CD4-positive, CD25-positive, alpha-beta regulatory T cell (primary cell): ENCODE measurements at regions not wholly inside any gene's neighbourhood (a gene's known extent, or its start where the extent isn't known, plus 50 kb on each side); places are given as distances from the start of the nearest gene placed in this dataset.
A peak's percentile ranks its signal among the peaks of the same experiment; 100 is the strongest.

ENCODE experiments used
- ATAC-seq, 2 donors: fragments of 150-1000 bp; cut with Tn5 transposase; one replicate each; pipeline ENCODE4 v1.10.0; 2021; ENCODE audit warnings: low read depth in 2 of 2, moderate number of reproducible peaks in 2 of 2, moderate library complexity in 1 of 2
- DNase-seq, 3 donors: peaks; one replicate each; pipeline versions ENCODE4 v3.0.0 to v3.0.0-alpha.2; 2012 to 2022; ENCODE audit warnings: mixed read lengths in 1 of 3
- H3K27ac ChIP-seq: one replicate; pipeline ENCODE4 v1.7.0; 2013; ENCODE audit warnings: mild to moderate bottlenecking, low read length; ENCODE audit not compliant: insufficient read depth, poor library complexity, severe bottlenecking
- H3K27me3 ChIP-seq: one replicate; pipeline ENCODE4 v1.7.0; 2013; ENCODE audit warnings: low read length; ENCODE audit not compliant: control insufficient read depth, insufficient read depth
- H3K36me3 ChIP-seq: one replicate; pipeline ENCODE4 v1.7.0; 2013; ENCODE audit warnings: mild to moderate bottlenecking, low read length, moderate library complexity; ENCODE audit not compliant: control insufficient read depth, insufficient read depth
- H3K4me1 ChIP-seq: 2 replicates; pipeline ENCODE4 v1.7.0; 2013; ENCODE audit warnings: mild to moderate bottlenecking, low read length; ENCODE audit not compliant: insufficient read depth, control insufficient read depth, poor library complexity, severe bottlenecking
- H3K4me3 ChIP-seq: one replicate; pipeline ENCODE4 v1.7.0; 2013; ENCODE audit warnings: low read depth, mild to moderate bottlenecking, low read length, moderate library complexity
- H3K9me3 ChIP-seq, 2 experiments: 1 replicate in 1 of 2; 2 replicates in 1 of 2; pipeline ENCODE4 v1.7.0; 2013; ENCODE audit warnings: low read length in 2 of 2, mild to moderate bottlenecking in 1 of 2, moderate library complexity in 1 of 2; ENCODE audit not compliant: control insufficient read depth in 2 of 2
- H3K27ac Mint-ChIP-seq, 3 donors: one replicate each; pipeline ENCODE4 v1.8.0; 2020 to 2022; ENCODE audit warnings: mild to moderate bottlenecking in 3 of 3, mixed read lengths in 3 of 3, moderate library complexity in 2 of 3
- H3K27me3 Mint-ChIP-seq: one replicate; pipeline ENCODE4 v1.8.0; 2022; ENCODE audit warnings: mild to moderate bottlenecking, mixed read lengths
- H3K36me3 Mint-ChIP-seq: one replicate; pipeline ENCODE4 v1.8.0; 2020; ENCODE audit warnings: mixed read lengths
- H3K4me1 Mint-ChIP-seq, 4 donors: one replicate each; pipeline ENCODE4 v1.8.0; 2020 to 2022; ENCODE audit warnings: mixed read lengths in 4 of 4, mild to moderate bottlenecking in 1 of 4
- H3K4me3 Mint-ChIP-seq, 4 donors: one replicate each; pipeline ENCODE4 v1.8.0; 2020 to 2022; ENCODE audit warnings: mild to moderate bottlenecking in 4 of 4, mixed read lengths in 4 of 4, moderate library complexity in 3 of 4
- H3K9me3 Mint-ChIP-seq, 7 donors: one replicate each; pipeline ENCODE4 v1.8.0; 2020 to 2022; ENCODE audit warnings: mixed read lengths in 7 of 7, mild to moderate bottlenecking in 3 of 7, moderate library complexity in 2 of 7

GRCh38 chr1:185668013-185668412, 66.2 kb upstream of the HMCN1 start:
- H3K4me3 ChIP-seq = no peak overlapping the region
- H3K27me3 ChIP-seq = no peaks in the 10 kb centered on the region
- peaks cover 7% of the 10 kb centered on the region for H3K4me1 ChIP-seq
- Mint-ChIP-seq H3K9me3 (peaks cover 0 to 3% (median 0%) of the 10 kb centered on the region in 7 donors), H3K27ac (no peak overlapping the region), H3K4me1 (peaks cover 21 to 57% (median 29%) of the 10 kb centered on the region in 4 donors), H3K36me3 (no peaks in the 10 kb centered on the region), H3K27me3 (no peaks in the 10 kb centered on the region), H3K4me3 (peak overlapping the region in 1 of 4 donors; percentile 75)
- no peak for DNase-seq
- no peaks in the 10 kb centered on the region for H3K9me3 ChIP-seq
- H3K27ac ChIP-seq = no peak overlapping the region
- no peaks in the 10 kb centered on the region for H3K36me3 ChIP-seq
- ATAC-seq = no peak

GRCh38 chr1:185666582-185666981, 67.6 kb upstream of the HMCN1 start:
- Mint-ChIP-seq H3K4me3 (no peak overlapping the region), H3K36me3 (no peaks in the 10 kb centered on the region), H3K9me3 (peaks cover 0 to 3% (median 0%) of the 10 kb centered on the region in 7 donors), H3K4me1 (peaks cover 15 to 49% (median 21%) of the 10 kb centered on the region in 4 donors), H3K27ac (peak overlapping the region in 1 of 3 donors; percentile 47), H3K27me3 (no peaks in the 10 kb centered on the region)
- DNase-seq = no peak
- peaks cover 7% of the 10 kb centered on the region for H3K4me1 ChIP-seq
- ATAC-seq = no peak
- H3K27ac ChIP-seq = no peak overlapping the region
- no peaks in the 10 kb centered on the region for H3K36me3 ChIP-seq
- no peaks in the 10 kb centered on the region for H3K27me3 ChIP-seq
- H3K4me3 ChIP-seq = no peak overlapping the region
- no peaks in the 10 kb centered on the region for H3K9me3 ChIP-seq

GRCh38 chr1:185663771-185664296, 70.4 kb upstream of the HMCN1 start:
- no peak overlapping the region for H3K4me3 Mint-ChIP-seq
- Histone ChIP-seq H3K9me3 (no peaks in the 10 kb centered on the region), H3K27me3 (no peaks in the 10 kb centered on the region), H3K4me1 (no peaks in the 10 kb centered on the region), H3K27ac (no peak overlapping the region), H3K36me3 (no peaks in the 10 kb centered on the region), H3K4me3 (no peak overlapping the region)
- H3K36me3 Mint-ChIP-seq = no peaks in the 10 kb centered on the region
- peaks cover 0 to 32% (median 12%) of the 10 kb centered on the region in 4 donors for H3K4me1 Mint-ChIP-seq
- peaks cover 0 to 3% (median 0%) of the 10 kb centered on the region in 7 donors for H3K9me3 Mint-ChIP-seq
- no peak for ATAC-seq
- H3K27me3 Mint-ChIP-seq = no peaks in the 10 kb centered on the region
- no peak for DNase-seq
- peak overlapping the region in 1 of 3 donors; percentile 46 for H3K27ac Mint-ChIP-seq

DNA sequence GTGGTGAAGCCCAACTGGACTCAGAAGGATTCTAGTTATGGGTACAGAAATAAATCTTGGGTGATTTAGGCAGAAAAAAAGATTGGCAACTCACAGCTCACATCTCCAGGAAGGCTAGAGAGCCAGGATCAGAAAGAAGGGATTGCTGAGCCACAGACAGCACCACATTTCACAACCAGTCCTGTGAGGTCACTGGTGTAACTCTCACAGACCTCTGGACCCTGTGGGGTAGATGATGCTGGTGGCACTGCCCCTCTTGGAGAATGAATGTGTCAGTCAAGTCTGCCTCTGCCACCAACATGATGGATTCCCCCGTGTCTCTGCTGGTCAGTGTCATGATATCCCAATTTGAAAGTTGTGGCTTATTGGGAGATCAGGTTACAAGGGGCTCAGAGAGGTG, 70.9 kb upstream of the HMCN1 start:
- Histone ChIP-seq H3K4me1 (no peaks in the 10 kb centered on the region), H3K4me3 (no peak overlapping the region), H3K36me3 (no peaks in the 10 kb centered on the region), H3K9me3 (no peaks in the 10 kb centered on the region), H3K27me3 (no peaks in the 10 kb centered on the region), H3K27ac (no peak overlapping the region)
- Mint-ChIP-seq H3K36me3 (no peaks in the 10 kb centered on the region), H3K27me3 (no peaks in the 10 kb centered on the region), H3K4me1 (peaks cover 0 to 27% (median 9%) of the 10 kb centered on the region in 4 donors), H3K9me3 (peaks cover 0 to 3% (median 0%) of the 10 kb centered on the region in 7 donors), H3K27ac (peak overlapping the region in 2 of 3 donors; percentile 32 to 46), H3K4me3 (no peak overlapping the region)
- DNase-seq = no peak
- no peak for ATAC-seq

- Mint-ChIP-seq H3K36me3 (no peaks in the 10 kb centered on the region), H3K9me3 (peaks cover 0 to 4% (median 0%) of the 10 kb centered on the region in 7 donors), H3K27me3 (no peaks in the 10 kb centered on the region), H3K27ac (no peak overlapping the region), H3K4me1 (peaks cover 0 to 23% (median 9%) of the 10 kb centered on the region in 4 donors), H3K4me3 (no peak overlapping the region)
- Histone ChIP-seq H3K9me3 (no peaks in the 10 kb centered on the region), H3K27me3 (no peaks in the 10 kb centered on the region), H3K27ac (no peak overlapping the region), H3K36me3 (no peaks in the 10 kb centered on the region), H3K4me1 (no peaks in the 10 kb centered on the region), H3K4me3 (no peak overlapping the region)
- DNase-seq (no peak), ATAC-seq (no peak)
These were observed 72.2 kb upstream of the HMCN1 start for GRCh38 chr1:185661971-185662370.

DNA sequence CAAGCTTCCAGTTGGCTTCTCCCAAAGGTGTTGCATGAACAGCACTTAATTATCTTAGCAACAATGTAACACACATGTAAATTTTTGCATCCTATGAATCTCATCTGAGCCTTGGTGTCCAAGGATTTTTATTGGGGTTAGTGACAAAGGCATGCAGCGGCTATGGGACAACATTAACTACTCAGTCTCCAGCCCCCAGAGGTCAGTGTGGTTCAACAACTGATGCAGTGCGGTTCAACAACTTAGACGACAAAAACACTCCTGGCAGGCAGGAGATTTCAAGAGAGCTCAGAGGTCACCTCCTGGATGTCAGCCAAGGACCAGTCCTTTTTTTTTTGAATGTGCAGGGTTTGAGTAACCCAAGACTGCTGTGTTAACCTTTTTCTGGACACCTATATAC, 77.5 kb upstream of the HMCN1 start:
- Histone ChIP-seq H3K27me3 (no peaks in the 10 kb centered on the region), H3K27ac (no peak overlapping the region), H3K4me1 (no peaks in the 10 kb centered on the region), H3K36me3 (no peaks in the 10 kb centered on the region), H3K4me3 (no peak overlapping the region), H3K9me3 (no peaks in the 10 kb centered on the region)
- ATAC-seq (no peak), DNase-seq (no peak)
- H3K36me3 Mint-ChIP-seq = no peaks in the 10 kb centered on the region
- H3K9me3 Mint-ChIP-seq = peaks cover 0 to 4% (median 2%) of the 10 kb centered on the region in 7 donors
- no peak overlapping the region for H3K27ac Mint-ChIP-seq
- no peak overlapping the region for H3K4me3 Mint-ChIP-seq
- H3K4me1 Mint-ChIP-seq = peaks cover 4 to 7% (median 5%) of the 10 kb centered on the region in 4 donors
- H3K27me3 Mint-ChIP-seq = no peaks in the 10 kb centered on the region

DNA sequence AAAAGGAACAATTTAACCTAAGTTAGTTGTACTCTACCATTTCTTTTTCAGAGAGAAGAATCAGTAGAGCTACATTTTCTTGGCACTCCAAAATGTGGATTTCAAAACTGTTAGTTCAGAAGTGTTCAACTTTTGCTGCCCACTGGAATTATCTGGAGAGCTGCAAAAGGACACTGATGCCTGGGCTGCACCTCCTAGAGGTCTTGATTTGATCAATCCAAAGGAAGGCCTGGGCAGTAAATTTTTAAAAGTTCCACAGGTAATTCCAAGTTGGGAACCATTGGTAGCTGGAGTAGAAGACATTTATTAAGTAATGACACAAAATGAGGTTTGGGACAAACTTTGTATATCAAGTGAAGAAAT, 79.3 kb upstream of the HMCN1 start:
- no peak for DNase-seq
- Histone ChIP-seq H3K4me1 (peaks cover under 1% of the 10 kb centered on the region), H3K4me3 (no peak overlapping the region), H3K27ac (no peak overlapping the region), H3K9me3 (no peaks in the 10 kb centered on the region), H3K27me3 (no peaks in the 10 kb centered on the region), H3K36me3 (no peaks in the 10 kb centered on the region)
- Mint-ChIP-seq H3K4me3 (no peak overlapping the region), H3K27ac (no peak overlapping the region), H3K36me3 (no peaks in the 10 kb centered on the region), H3K4me1 (peaks cover 11 to 19% (median 13%) of the 10 kb centered on the region in 4 donors), H3K9me3 (peaks cover 0 to 4% (median 2%) of the 10 kb centered on the region in 7 donors), H3K27me3 (no peaks in the 10 kb centered on the region)
- no peak for ATAC-seq

- no peak for DNase-seq
- H3K27ac ChIP-seq = no peak overlapping the region
- H3K9me3 Mint-ChIP-seq = peaks cover 0 to 4% (median 2%) of the 10 kb centered on the region in 7 donors
These were observed 79.8 kb upstream of the HMCN1 start for GRCh38 chr1:185654199-185654951.

More at GRCh38 chr1:185654199-185654951, 79.8 kb upstream of the HMCN1 start:
- Mint-ChIP-seq H3K27ac (no peak overlapping the region), H3K4me1 (peaks cover 14 to 24% (median 17%) of the 10 kb centered on the region in 4 donors), H3K4me3 (no peak overlapping the region), H3K36me3 (no peaks in the 10 kb centered on the region), H3K27me3 (no peaks in the 10 kb centered on the region)
- no peaks in the 10 kb centered on the region for H3K27me3 ChIP-seq
- H3K4me1 ChIP-seq = peaks cover 4% of the 10 kb centered on the region
- H3K4me3 ChIP-seq = no peak overlapping the region
- H3K9me3 ChIP-seq = no peaks in the 10 kb centered on the region
- no peaks in the 10 kb centered on the region for H3K36me3 ChIP-seq
- ATAC-seq = no peak
